ENCODE measurements at regions not wholly inside any gene's neighbourhood (a gene's known extent, or its start where the extent isn't known, plus 50 kb on each side); places are given as distances from the start of the nearest gene placed in this dataset.

DNA sequence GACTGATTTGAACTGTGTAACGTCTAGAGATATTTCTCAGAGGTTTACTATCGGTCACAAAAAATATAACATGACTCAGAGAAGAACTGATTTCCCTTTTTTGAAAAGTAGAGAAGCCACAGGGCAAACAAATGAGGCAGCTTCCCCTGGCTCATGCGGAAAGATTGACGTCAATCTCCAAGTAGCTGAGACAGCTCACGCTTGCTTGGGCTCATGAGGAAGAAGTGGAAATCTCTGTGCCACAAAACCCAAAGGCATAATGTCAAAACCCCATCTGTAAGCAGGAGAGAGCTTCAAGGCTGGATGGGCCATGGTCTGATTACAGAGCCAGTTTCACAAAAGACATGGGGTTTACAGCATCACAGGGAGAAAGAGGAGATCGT, 188.1 kb downstream of the ARL4C start:
- Histone ChIP-seq H3K9ac (ENCODE audit: insufficient read length) (no peak overlapping the region), H3K36me3 (ENCODE audit: insufficient read depth, low read length) (no peaks in the 10 kb centered on the region), H3K9me3 (ENCODE audit: low read depth, low read length) (no peaks in the 10 kb centered on the region), H3K27ac (no peak overlapping the region), H3K4me3 (no peak overlapping the region)
- TF ChIP-seq EZH2 (IDR thresholded peaks at IDR 0.05) = no peak
- no peak for TF ChIP-seq FOXP2 (optimal IDR thresholded peaks at IDR 0.05; ENCODE audit: control extremely low read depth, extremely low read length, insufficient read depth)
- TF ChIP-seq POLR2AphosphoS5 (IDR thresholded peaks at IDR 0.05; ENCODE audit: borderline replicate concordance, low read depth, low read length) = no peak
- DNase-seq (ENCODE audit: low read depth, low spot score) = no peak

DNA sequence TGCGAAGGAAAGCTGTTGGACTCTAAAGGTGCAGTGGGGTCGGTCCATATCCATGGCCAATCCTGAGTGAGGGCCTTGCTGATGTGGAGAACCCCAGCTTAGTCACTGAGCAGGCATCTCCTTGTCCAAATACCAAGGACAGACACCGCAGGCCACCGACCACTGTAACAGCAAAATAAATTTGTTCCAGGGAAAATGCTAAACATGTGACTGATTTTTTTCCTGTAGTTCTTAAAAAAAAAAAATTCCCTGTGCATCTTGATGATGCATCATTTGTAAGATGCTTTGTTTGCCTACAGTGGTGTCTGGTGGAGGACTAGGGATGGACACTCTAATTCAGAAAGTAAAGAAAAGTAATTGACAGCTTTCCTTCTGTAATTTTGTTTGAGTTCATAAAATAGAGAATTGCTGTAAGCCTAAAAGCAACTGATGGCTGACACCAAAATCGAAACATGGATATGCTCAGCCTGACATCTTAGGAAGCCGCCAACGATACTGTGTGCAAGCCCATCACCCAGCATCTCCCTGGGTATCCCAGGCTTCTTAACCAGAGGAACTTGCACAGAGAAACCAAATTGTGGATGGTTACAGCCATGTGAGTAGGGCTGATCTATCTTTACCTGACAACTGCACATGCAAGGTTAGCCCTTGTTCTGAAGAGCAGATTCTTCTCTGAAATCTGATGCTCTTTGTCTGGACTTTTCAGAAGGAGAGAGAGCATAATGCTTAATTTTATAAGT, 188.6 kb downstream of the ARL4C start:
- no peaks in the 10 kb centered on the region for H3K36me3 ChIP-seq (ENCODE audit: insufficient read depth, low read length)
- no peaks in the 10 kb centered on the region for H3K9me3 ChIP-seq (ENCODE audit: low read depth, low read length)
- H3K27ac ChIP-seq = no peak overlapping the region
- H3K4me3 ChIP-seq = no peak overlapping the region
- DNase-seq (ENCODE audit: low read depth, low spot score) = no peak
- no peak overlapping the region for H3K9ac ChIP-seq (ENCODE audit: insufficient read length)
- no peak for TF ChIP-seq FOXP2 (optimal IDR thresholded peaks at IDR 0.05; ENCODE audit: control extremely low read depth, extremely low read length, insufficient read depth)
- TF ChIP-seq POLR2AphosphoS5 (IDR thresholded peaks at IDR 0.05; ENCODE audit: borderline replicate concordance, low read depth, low read length) = no peak
- no peak for TF ChIP-seq EZH2 (IDR thresholded peaks at IDR 0.05)

DNA sequence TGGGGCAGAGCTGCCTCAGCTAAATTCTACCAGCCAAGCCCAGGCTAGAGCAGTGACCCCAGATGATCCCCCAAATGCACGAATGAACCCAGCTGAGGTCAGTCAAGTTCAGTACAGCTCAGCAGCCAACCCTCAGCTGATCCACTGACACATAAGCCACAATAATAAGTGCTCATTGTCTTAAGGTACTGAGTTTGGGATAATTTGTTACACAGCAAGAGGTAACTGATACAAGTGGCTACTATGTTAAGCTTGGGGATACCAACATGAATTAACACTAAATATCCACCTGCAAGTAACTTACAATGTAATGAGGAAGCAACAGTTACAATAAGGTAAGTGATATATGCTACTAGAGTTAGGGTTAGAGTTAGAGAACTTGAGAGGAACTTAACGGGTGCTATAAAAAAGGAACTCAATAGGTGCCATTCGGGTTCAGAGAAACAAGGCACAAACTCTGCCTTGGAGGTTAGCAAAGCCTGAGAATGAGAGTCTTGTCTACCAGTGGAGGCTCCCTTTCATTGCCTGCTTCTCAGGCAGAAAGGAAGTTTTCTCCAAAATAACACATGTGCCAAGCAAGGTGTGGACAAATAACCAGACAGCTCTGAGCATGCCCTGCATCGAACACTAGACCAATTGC, 189.4 kb downstream of the ARL4C start:
- Histone ChIP-seq H3K9ac (ENCODE audit: insufficient read length) (no peak overlapping the region), H3K9me3 (ENCODE audit: low read depth, low read length) (no peaks in the 10 kb centered on the region), H3K4me3 (no peak overlapping the region), H3K27ac (no peak overlapping the region), H3K36me3 (ENCODE audit: insufficient read depth, low read length) (no peaks in the 10 kb centered on the region)
- no peak for TF ChIP-seq FOXP2 (optimal IDR thresholded peaks at IDR 0.05; ENCODE audit: control extremely low read depth, extremely low read length, insufficient read depth)
- no peak for TF ChIP-seq EZH2 (IDR thresholded peaks at IDR 0.05)
- no peak for TF ChIP-seq POLR2AphosphoS5 (IDR thresholded peaks at IDR 0.05; ENCODE audit: borderline replicate concordance, low read depth, low read length)
- no peak for DNase-seq (ENCODE audit: low read depth, low spot score)

DNA sequence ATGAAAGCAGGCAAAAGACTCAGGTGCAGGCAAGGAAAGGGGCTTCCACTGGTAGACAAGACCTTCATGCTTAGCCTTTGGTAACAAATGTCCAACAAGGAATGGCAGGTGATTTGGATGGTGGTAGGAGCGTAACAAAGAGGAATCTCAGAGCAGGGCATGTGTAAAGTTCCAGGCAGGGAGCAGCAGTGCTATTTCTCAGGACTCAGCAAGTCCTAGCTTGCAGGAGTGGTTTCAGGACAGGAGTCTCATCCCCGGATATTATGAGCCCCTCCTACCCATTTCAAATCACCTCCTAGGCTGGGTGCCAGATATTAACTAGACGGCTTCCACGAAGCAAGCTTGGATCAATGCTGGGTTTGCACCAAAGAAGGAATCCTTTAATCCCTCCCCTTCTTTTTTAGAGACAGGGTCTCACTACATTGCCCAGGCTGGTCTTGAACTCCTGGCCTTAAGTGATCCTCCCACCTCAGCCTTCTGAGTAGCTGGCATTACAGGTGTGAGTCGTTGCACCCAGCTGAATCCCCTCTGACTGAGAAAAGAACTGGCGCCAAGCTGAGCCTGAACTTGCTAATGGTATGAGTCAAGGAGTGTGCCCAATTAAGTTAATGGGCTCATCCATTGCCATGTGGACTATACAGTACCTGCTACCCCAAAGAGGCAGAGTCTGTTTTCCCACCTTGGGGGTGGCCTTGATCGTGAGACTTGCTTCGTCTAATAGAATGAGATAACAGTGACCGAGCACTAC, 190.3 kb downstream of the ARL4C start:
- no peaks in the 10 kb centered on the region for H3K36me3 ChIP-seq (ENCODE audit: insufficient read depth, low read length)
- H3K27ac ChIP-seq = no peak overlapping the region
- TF ChIP-seq FOXP2 (optimal IDR thresholded peaks at IDR 0.05; ENCODE audit: control extremely low read depth, extremely low read length, insufficient read depth) (no peak), POLR2AphosphoS5 (IDR thresholded peaks at IDR 0.05; ENCODE audit: borderline replicate concordance, low read depth, low read length) (no peak), EZH2 (IDR thresholded peaks at IDR 0.05) (no peak)
- no peak for DNase-seq (ENCODE audit: low read depth, low spot score)
- no peaks in the 10 kb centered on the region for H3K9me3 ChIP-seq (ENCODE audit: low read depth, low read length)
- H3K9ac ChIP-seq (ENCODE audit: insufficient read length) = no peak overlapping the region
- no peak overlapping the region for H3K4me3 ChIP-seq

DNA sequence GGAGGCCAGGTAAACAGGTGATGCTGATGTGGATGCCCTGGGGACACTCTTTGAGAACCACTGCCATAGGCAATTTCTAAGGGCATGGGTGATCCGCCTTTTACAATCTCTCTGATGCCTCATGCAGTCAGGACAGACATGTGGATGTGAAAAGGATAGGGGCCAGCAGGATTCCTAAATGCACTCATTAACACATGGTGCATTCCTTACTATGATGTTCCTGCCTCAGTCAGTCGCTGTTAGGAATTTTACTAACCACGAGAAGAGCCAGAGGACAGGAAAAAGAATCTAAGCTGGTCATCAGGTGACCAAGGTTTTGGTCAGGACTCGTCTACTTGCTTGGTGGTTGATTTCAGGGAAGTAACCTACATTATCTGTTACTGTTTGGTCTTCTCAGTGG, 191.0 kb downstream of the ARL4C start:
- no peak overlapping the region for H3K9ac ChIP-seq (ENCODE audit: insufficient read length)
- DNase-seq (ENCODE audit: low read depth, low spot score) = no peak

DNA sequence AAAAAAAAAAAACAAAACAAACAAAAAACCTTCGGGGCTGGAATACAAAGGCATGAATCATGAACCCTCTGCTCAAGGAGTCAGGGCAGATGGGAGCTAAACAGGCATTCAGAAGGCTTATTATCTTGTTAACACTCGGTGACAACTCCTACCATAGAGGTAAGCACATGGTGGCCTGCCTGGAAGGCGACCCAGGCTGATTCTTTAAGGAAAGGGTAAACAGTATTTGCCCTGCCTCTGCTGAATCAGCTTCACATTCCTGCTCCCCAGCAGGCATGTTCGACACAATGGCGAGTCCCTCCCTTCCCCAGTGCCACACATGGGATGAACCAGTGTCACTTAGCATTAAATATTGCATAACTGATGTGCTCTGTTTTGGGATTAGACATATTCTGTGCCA, 191.9 kb downstream of the ARL4C start:
- H3K27ac ChIP-seq = no peak overlapping the region
- no peaks in the 10 kb centered on the region for H3K36me3 ChIP-seq (ENCODE audit: insufficient read depth, low read length)
- H3K9ac ChIP-seq (ENCODE audit: insufficient read length) = no peak overlapping the region
- TF ChIP-seq FOXP2 (optimal IDR thresholded peaks at IDR 0.05; ENCODE audit: control extremely low read depth, extremely low read length, insufficient read depth) = no peak
- no peak for TF ChIP-seq POLR2AphosphoS5 (IDR thresholded peaks at IDR 0.05; ENCODE audit: borderline replicate concordance, low read depth, low read length)
- TF ChIP-seq EZH2 (IDR thresholded peaks at IDR 0.05) = no peak
- H3K9me3 ChIP-seq (ENCODE audit: low read depth, low read length) = no peaks in the 10 kb centered on the region
- no peak overlapping the region for H3K4me3 ChIP-seq
- no peak for DNase-seq (ENCODE audit: low read depth, low spot score)

More for the DNA sequence above, 191.0 kb downstream of the ARL4C start:
- H3K9me3 ChIP-seq (ENCODE audit: low read depth, low read length) = no peaks in the 10 kb centered on the region
- H3K27ac ChIP-seq = no peak overlapping the region
- H3K4me3 ChIP-seq = no peak overlapping the region
- H3K36me3 ChIP-seq (ENCODE audit: insufficient read depth, low read length) = no peaks in the 10 kb centered on the region
- TF ChIP-seq FOXP2 (optimal IDR thresholded peaks at IDR 0.05; ENCODE audit: control extremely low read depth, extremely low read length, insufficient read depth) = no peak
- TF ChIP-seq EZH2 (IDR thresholded peaks at IDR 0.05) = no peak

DNA sequence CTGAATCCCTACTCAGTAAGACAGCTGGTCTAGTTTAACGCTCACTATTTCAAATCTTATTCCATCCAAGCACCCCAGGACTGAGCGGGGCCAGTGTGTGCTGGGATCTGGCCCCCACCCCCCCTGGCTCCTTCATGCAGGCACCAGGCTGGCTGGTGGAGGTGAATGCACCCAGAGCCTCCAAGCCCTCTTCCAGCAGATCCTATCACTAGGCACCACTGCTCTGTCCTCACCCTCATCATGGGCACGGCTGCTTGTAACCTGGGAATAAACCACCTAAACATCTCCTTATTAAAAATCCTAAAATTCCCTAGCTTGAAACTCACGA, 194.3 kb downstream of the ARL4C start:
- Histone ChIP-seq H3K9me3 (ENCODE audit: low read depth, low read length) (no peaks in the 10 kb centered on the region), H3K27ac (no peak overlapping the region), H3K9ac (ENCODE audit: insufficient read length) (no peak overlapping the region), H3K36me3 (ENCODE audit: insufficient read depth, low read length) (no peaks in the 10 kb centered on the region), H3K4me3 (no peak overlapping the region)
- no peak for DNase-seq (ENCODE audit: low read depth, low spot score)
- no peak for TF ChIP-seq FOXP2 (optimal IDR thresholded peaks at IDR 0.05; ENCODE audit: control extremely low read depth, extremely low read length, insufficient read depth)
- TF ChIP-seq POLR2AphosphoS5 (IDR thresholded peaks at IDR 0.05; ENCODE audit: borderline replicate concordance, low read depth, low read length) = no peak
- no peak for TF ChIP-seq EZH2 (IDR thresholded peaks at IDR 0.05)

DNA sequence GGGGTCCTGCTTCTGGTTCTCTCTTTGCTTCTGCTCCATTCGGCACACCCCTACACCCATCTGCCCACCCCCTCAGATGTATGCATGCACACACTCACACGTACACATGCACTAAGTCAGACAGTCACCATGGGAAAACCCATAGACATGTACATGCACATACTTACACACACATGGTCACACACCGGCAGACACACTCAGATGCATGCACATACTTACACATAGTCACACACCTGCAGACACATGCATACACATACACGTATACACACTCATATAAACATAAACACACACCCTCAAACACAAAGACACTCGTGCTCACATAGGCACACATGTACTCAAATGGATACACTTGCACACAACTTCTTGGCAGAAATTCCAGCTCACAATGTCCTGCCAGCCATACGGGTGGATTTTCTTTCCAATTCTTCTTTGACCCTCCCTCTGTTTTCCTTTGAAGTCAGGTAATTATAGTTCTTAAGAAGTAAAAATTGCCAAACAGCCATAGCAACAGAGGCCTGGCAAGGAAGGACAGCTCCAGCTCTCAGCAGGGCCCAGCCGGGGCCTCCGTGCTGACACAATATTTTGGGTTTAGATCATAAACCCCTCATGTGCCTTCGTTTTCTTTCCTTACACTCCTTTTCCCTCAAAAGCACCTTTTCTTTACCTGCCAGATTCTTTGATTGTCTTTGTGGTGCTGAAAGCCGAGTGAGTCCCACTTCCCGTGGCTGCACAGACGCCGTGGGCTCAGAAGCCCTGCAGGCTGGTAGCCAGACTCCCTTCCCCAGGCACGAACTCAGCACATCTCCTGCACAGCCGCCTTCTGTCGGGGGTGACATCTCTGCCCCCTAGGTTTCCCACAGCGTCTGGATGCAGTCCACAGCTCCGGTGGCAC, 195.7 kb downstream of the ARL4C start:
- Histone ChIP-seq H3K36me3 (ENCODE audit: insufficient read depth, low read length) (no peaks in the 10 kb centered on the region), H3K4me3 (no peak overlapping the region), H3K27ac (no peak overlapping the region), H3K9ac (ENCODE audit: insufficient read length) (no peak overlapping the region), H3K9me3 (ENCODE audit: low read depth, low read length) (no peaks in the 10 kb centered on the region)
- TF ChIP-seq EZH2 (IDR thresholded peaks at IDR 0.05) = no peak
- no peak for TF ChIP-seq POLR2AphosphoS5 (IDR thresholded peaks at IDR 0.05; ENCODE audit: borderline replicate concordance, low read depth, low read length)
- no peak for TF ChIP-seq FOXP2 (optimal IDR thresholded peaks at IDR 0.05; ENCODE audit: control extremely low read depth, extremely low read length, insufficient read depth)
- no peak for DNase-seq (ENCODE audit: low read depth, low spot score)
